NCI-H2029 (cell line): ENCODE measurements at regions not wholly inside any gene's neighbourhood (a gene's known extent, or its start where the extent isn't known, plus 50 kb on each side); places are given as distances from the start of the nearest gene placed in this dataset.

Experiments
- DNase-seq: peaks from one replicate; lab custom pipeline; 2025; lab: John Stamatoyannopoulos, UW

DNA sequence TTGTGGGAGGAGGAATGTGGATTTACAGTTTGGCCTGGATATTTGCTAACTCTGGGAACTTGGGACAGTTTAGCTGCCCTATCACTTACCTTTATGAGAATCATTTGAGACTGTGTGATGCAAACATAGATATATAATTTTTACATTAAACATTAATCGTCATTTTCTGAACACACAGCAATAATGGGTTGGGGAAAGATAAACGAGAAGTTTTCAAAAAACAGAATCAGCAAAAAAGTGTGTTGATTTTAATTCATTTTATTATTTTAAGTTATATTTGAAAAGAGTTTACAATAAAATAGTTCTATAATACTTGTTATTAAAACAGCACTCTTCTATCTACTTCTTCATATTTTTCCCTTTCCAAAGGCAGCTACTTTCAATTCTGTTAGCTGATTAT lies 813.3 kb downstream of the SLC4A3 start:
- DNase-seq = no peak

GRCh38 chr2:220441404-220441803 lies 814.0 kb downstream of the SLC4A3 start:
- no peak for DNase-seq

GRCh38 chr2:220442012-220442411 lies 814.6 kb downstream of the SLC4A3 start:
- DNase-seq = no peak

GRCh38 chr2:220445429-220446105 lies 818.1 kb downstream of the SLC4A3 start:
- no peak for DNase-seq

DNA sequence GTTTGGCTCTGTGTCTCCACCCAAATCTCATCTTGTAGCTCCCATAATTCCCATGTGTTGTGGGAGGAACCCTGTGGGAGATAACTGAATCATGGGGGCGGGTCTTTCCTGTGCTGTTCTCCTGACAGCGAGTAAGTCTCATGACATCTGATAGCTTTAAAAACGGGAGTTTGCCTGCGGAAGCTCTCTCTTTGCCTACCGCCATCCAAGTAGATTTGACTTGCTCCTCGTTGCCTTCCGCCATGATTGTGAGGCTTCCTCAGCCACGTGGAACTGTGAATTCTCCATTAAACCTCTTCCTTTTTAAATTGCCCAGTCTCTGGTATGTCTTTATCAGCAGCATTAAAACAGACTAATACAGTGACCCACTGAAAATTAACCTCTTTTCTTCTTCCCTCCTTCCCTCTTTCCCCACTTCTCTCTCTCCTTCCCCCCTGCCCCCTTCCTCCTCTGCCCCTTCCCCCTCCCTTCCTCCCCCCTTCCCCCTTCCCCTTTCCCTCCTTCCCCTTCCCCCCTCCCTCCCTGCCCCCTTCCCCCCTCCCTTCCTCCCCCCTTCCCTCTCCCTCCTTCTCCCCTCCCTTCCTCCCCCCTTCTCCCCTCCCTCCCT lies 818.8 kb downstream of the SLC4A3 start:
- no peak for DNase-seq

GRCh38 chr2:220450846-220451245 lies 823.4 kb downstream of the SLC4A3 start:
- DNase-seq = no peak

DNA sequence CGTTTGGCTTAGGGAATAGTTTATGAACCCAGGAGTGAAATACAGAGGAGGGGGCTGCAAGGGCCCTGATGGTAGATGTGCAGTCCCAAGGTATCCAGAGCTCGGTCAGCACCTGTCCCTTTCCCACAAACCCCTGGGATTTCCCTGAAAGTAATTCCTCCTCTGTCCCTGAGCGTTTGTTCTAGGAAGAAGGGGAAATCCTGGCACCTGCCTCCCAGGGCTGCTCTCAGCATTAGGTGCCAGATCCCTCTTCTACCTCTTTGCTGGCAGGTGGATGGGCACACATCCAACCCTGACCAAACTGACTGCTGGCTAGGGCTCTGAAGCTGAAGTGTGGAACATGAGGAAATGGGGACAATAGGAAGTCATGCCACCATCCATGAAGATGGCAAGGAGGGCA lies 824.0 kb downstream of the SLC4A3 start:
- peak; percentile 90 for DNase-seq

DNA sequence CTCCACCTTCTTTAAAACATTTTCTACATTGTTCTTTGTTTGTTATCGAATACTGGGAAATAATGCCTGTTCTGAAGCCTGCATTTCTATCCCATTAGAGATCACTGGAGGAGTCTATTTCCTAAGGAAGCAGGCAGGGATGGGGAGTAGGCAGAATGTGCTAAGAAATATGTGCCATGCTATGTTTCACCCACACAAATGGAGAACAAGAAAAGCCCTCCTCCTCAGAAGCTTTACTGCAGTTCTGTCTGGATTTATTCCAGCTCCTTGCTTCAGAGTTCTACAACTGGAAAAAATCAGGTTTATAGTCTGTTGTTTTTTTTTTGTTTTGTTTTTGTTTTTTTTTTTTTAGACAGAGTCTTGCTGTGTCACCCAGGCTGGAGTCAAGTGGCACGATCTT lies 825.1 kb downstream of the SLC4A3 start:
- no peak for DNase-seq

- DNase-seq = no peak
Measured at GRCh38 chr2:220455351-220455990, 828.0 kb downstream of the SLC4A3 start.

DNA sequence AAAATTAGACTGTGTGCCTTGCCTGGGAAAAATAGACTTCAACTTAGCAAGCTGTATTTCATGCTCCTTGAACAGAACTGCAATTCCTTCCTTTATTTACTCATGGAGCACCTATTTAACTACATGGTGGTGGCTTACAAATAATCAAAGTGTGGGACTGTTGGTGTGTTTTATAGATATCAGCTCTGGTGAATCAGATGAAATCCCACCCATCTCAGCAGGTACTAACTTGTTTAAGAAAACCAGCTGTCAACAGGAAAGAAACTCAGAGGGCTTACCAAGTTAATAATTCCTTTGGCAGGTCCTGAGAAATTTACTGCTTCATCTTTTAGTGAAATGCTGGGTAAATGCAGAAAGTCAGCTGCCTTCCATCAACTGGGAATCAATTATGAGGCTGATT lies 830.6 kb downstream of the SLC4A3 start:
- no peak for DNase-seq

- DNase-seq = no peak
Measured at GRCh38 chr2:220460257-220460985, 833.0 kb downstream of the SLC4A3 start.

DNA sequence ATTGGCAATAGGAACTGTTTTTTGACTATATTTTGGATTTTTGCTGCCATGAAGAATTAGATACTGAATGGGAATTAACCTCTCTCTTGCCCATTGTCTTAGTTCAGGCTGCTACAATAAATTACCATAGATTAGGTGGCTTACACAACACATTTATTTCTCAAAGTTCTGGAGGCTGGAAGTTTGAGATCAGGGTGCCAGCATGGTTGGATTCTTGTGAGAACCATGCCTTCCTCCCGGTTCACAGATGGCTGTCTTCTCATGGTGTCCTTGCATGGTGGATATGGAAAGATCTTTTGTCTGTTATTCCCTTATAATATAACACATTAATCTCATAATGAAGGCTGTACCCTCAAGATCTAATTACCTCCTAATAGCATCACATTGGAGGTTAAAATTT lies 836.4 kb downstream of the SLC4A3 start:
- DNase-seq = no peak

DNA sequence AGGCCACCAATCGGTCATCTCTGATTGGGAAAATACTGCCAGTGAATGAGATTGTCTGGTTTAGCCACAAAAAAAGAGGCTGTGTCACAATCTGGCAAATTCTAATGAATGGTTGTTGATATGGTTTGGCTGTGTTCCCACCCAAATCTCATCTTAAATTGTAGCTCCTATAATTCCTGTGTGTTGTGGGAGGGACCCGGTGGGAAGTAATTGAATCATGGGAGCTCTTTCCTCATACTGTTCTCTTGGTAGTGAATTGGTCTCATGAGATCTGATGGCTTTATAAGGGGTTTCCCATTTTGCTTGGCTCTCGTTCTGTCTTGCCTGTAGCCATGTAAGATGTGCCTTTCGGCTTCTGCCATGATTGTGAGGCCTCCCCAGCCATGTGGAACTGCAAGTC lies 838.3 kb downstream of the SLC4A3 start:
- DNase-seq = no peak

DNA sequence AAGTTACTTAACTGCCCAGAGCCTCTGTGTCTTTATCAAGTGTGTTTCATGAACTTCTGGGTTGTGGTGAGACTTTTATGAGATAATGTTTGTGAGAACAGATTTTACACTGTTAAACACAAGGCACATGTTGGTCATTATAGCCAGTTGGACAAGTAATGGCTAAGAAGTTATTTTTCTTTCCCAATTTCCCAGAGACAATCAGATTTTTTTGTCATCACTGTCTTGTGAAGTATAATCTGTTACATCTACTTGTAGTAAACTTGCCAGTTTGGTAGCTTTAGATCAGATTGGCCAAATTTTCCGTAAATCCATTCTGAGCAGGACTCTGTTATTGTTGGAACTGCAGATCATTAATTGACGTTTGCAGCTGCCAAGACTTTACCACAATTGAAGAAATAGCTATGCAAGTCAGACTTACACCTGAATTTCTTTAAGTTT lies 838.8 kb downstream of the SLC4A3 start:
- no peak for DNase-seq

DNA sequence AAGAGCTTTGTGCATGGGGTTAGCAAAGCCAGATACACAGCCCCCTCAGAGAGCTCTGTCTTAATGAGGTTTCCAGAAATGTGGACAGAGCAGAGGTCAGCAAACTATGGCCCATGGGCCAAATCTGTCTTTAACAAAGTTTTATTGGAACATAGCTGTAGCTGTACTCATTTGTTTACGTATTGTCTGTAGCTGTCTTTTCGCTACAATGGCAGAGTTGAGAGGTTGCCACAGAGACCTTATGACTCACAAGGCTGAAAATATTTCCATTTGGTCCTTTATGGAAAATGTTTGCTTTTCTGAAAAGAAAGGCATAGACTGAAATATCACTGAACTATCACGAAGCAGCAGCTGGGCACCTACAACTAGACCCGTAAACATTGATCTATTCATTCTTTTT lies 841.8 kb downstream of the SLC4A3 start:
- no peak for DNase-seq

DNA sequence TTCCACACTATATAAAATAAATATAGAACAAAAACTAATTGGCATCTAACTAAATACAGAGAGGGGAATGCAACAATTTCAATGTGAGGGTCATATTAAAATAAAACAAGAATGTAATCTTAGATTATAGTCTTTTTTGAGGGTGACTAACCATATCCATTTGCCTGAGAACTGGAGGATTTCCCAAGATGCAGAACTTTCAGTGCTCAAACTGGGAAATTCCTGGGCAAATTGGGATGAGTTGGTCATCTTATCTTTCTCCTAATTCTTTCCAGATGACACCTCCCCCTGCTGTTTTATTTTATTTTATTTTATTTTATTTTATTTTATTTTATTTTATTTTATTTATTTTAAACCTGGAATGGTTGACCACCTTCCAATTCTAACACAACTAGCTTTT lies 846.2 kb downstream of the SLC4A3 start:
- no peak for DNase-seq

- no peak for DNase-seq
Measured at GRCh38 chr2:220476877-220477276, 849.4 kb downstream of the SLC4A3 start.

DNA sequence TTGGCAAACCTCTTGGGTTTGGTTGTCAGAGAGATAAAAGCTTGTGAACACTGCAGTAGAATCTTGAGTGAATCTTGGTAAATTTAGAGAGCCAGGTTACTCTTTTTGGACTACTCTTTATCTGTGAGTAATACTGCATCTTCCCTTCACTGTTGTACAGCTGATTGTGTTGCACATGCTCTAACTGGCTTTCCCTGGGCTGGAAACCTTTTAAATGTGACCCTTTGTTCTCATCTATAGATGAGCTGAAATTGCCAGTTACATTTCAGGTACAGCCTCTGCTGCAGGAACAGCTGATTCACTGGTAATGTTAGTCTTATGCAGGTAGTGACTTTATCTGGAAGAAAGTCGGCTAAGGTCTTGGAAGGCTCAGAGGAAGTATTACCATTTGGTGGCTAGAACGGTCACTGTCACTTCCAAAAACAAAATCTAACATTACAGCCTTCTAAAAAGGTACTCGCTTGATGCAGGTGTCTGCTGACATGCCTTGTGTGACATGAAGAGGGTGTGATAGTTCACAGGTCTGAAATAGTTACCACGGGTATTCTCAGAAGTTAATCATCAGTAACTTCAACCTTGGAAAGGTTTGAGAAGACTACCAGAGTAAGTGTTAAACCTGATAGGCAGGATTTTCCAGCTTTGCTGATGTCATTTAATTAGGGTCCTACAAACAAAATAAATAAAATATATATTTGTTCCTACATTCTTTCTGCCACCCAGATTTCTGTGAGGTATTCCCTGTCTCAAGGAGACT lies 851.1 kb downstream of the SLC4A3 start:
- no peak for DNase-seq

- no peak for DNase-seq
Measured at GRCh38 chr2:220482716-220483115, 855.3 kb downstream of the SLC4A3 start.

DNA sequence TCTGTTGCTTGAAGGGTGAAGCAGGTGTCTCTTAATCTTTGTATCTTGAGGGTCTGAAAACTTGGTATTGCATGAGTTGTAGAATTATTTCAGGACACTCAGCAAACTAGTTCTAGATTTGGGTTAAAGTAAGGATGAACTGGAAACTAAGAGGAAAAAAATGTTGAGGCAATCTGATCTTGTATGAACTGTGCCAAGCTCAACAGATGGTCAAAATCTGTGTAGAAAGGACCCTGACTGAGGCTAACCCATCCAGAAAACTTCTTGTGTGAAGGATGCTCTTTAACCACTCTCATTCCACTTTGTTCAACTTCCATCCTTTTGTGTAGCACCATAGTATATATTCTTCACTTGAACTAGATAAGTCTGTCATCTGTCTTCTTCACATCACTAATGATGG lies 861.7 kb downstream of the SLC4A3 start:
- no peak for DNase-seq

- no peak for DNase-seq
Measured at GRCh38 chr2:220491670-220492069, 864.2 kb downstream of the SLC4A3 start.

DNA sequence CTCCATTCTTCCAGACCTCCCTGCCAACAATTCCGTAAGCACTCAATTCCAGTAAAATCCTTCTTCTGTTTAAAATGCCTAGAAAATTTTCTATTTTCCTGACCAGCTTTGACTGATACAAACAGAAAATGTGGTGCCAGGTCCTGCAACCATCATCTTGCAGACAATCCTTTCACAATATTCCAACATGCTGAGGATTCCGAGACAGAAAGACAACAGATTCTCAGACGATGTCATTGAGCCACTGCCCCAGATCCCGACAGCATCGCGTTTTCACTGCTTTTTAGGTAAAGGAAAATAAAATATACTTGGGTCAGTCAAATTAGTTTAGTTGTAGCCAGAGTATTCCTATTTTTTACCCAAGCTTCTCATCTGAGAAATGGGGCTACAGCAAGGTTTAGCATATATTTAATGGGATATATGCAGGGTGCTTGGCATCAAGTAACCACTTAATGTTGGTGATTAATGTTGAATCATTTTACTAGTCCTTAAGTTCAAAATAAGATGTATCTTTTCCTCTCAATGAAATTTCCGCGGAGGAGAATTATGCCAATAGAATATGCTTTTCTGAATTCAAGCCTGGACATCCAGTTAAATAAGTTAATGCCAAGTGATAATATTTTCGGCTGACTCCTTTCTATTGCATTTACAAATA lies 866.6 kb downstream of the SLC4A3 start:
- DNase-seq = no peak
